IMR-90 (cell line): ENCODE measurements at regions not wholly inside any gene's neighbourhood (a gene's known extent, or its start where the extent isn't known, plus 50 kb on each side); places are given as distances from the start of the nearest gene placed in this dataset.

Experiments used
- ATAC-seq: fragments of 200-7000 bp; cut with Tn5 transposase; 2 replicates; pipeline ENCODE4 v1.9.1; 2020; ENCODE audit warnings: low read depth, mild to moderate bottlenecking, moderate library complexity
- BruUV-seq: library from RNA; stranded (reverse); fragments of 400-500 nt; replicated peaks from 2 replicates; lab custom pipeline; 2021; lab: Mats Ljungman, UMichigan
- CTCF ChIA-PET: fragments of 300-600 bp; formaldehyde crosslinking; extraction: SDS; loops from one replicate; lab custom pipeline; 2021; ENCODE audit warnings: antibody characterized with exemption; lab: Yijun Ruan, JAX
- POLR2A ChIA-PET: fragments of 300-600 bp; sonication (Branson Sonifier 250); formaldehyde crosslinking; loops from one replicate; lab custom pipeline; 2022; ENCODE audit warnings: antibody characterized with exemption; ENCODE audit not compliant: unreplicated experiment; lab: Charles Lee
- DNase-seq: peaks from one replicate; pipeline ENCODE4 v3.0.0; 2013
- H2AFZ ChIP-seq: replicated peaks from 2 replicates; pipeline ENCODE3; 2013; ENCODE audit warnings: low read length, mild to moderate bottlenecking; ENCODE audit not compliant: poor library complexity
- H2AK5ac ChIP-seq: 2 replicates; pipeline ENCODE4 v1.6.1; 2013; ENCODE audit warnings: low read depth, low read length, inconsistent platforms
- H2AK9ac ChIP-seq: replicated peaks from 2 replicates; pipeline ENCODE3; 2013; ENCODE audit warnings: mild to moderate bottlenecking, low read depth, low read length, moderate library complexity; ENCODE audit not compliant: poor library complexity
- H2BK120ac ChIP-seq: 2 replicates; pipeline ENCODE4 v1.6.1; 2013; ENCODE audit warnings: low read depth, low read length, inconsistent platforms
- H2BK15ac ChIP-seq: 3 replicates; pipeline ENCODE4 v1.6.1; 2013; ENCODE audit warnings: low read depth, low read length, inconsistent platforms
- H2BK20ac ChIP-seq: 2 replicates; pipeline ENCODE4 v1.6.1; 2013; ENCODE audit warnings: low read depth, mild to moderate bottlenecking, inconsistent platforms, low read length, moderate library complexity
- H2BK5ac ChIP-seq: 2 replicates; pipeline ENCODE4 v1.6.1; 2013; ENCODE audit warnings: mild to moderate bottlenecking, low read depth, low read length, inconsistent platforms; ENCODE audit not compliant: poor library complexity, severe bottlenecking
- H3K14ac ChIP-seq: replicated peaks from 2 replicates; pipeline ENCODE4 v1.6.1; 2013; ENCODE audit warnings: low read depth, low read length, inconsistent platforms
- H3K18ac ChIP-seq: 2 replicates; pipeline ENCODE4 v1.6.1; 2013; ENCODE audit warnings: low read depth, low read length, control low read depth
- H3K23ac ChIP-seq: 2 replicates; pipeline ENCODE4 v1.6.1; 2013; ENCODE audit warnings: low read depth, low read length, inconsistent platforms
- H3K27ac ChIP-seq: 2 replicates; pipeline ENCODE4 v1.5.1; 2013; ENCODE audit warnings: mild to moderate bottlenecking, control low read depth, low read length; ENCODE audit not compliant: insufficient read depth
- H3K27me3 ChIP-seq: 2 replicates; pipeline ENCODE4 v1.6.1; 2013; ENCODE audit warnings: low read length; ENCODE audit not compliant: control insufficient read depth, insufficient read depth
- H3K36me3 ChIP-seq: 2 replicates; pipeline ENCODE4 v1.6.1; 2013; ENCODE audit warnings: low read length, mixed read lengths; ENCODE audit not compliant: control insufficient read depth, insufficient read depth
- H3K4ac ChIP-seq: 2 replicates; pipeline ENCODE4 v1.6.1; 2013; ENCODE audit warnings: low read depth, low read length, inconsistent platforms
- H3K4me1 ChIP-seq: 2 replicates; pipeline ENCODE4 v1.6.1; 2013; ENCODE audit warnings: low read length, mixed read lengths; ENCODE audit not compliant: control insufficient read depth, insufficient read depth
- H3K4me2 ChIP-seq: 2 replicates; pipeline ENCODE4 v1.6.1; 2013; ENCODE audit warnings: low read depth, mild to moderate bottlenecking, control low read depth, low read length, moderate library complexity
- H3K4me3 ChIP-seq: 2 replicates; pipeline ENCODE4 v1.5.1; 2013; ENCODE audit warnings: low read depth, mild to moderate bottlenecking, control low read depth, low read length, moderate library complexity; ENCODE audit not compliant: insufficient read depth
- H3K56ac ChIP-seq: 2 replicates; pipeline ENCODE4 v1.6.1; 2013; ENCODE audit warnings: low read length, inconsistent platforms; ENCODE audit not compliant: insufficient read depth; ENCODE audit errors: extremely low read depth
- H3K79me1 ChIP-seq, 2 experiments: 2 replicates each; pipeline ENCODE4 v1.6.1; 2013; ENCODE audit warnings: low read length in 2 of 2, inconsistent platforms in 1 of 2, low read depth in 1 of 2
- H3K9ac ChIP-seq: 2 replicates; pipeline ENCODE4 v1.6.1; 2013; ENCODE audit warnings: low read depth, low read length, control low read depth
- H3K9me1 ChIP-seq: 2 replicates; pipeline ENCODE4 v1.6.1; 2013; ENCODE audit warnings: low read length, inconsistent platforms; ENCODE audit not compliant: insufficient read depth
- H3K9me3 ChIP-seq: 2 replicates; pipeline ENCODE4 v1.6.1; 2013; ENCODE audit warnings: low read length; ENCODE audit not compliant: control insufficient read depth, insufficient read depth
- H4K20me1 ChIP-seq: 2 replicates; pipeline ENCODE4 v1.6.1; 2013; ENCODE audit warnings: low read length, inconsistent platforms; ENCODE audit not compliant: insufficient read depth
- H4K5ac ChIP-seq: 2 replicates; pipeline ENCODE4 v1.6.1; 2013; ENCODE audit warnings: mild to moderate bottlenecking, low read depth, low read length, control low read depth
- H4K8ac ChIP-seq, 2 experiments: 2 replicates each; pipeline ENCODE4 v1.6.1; 2013; ENCODE audit warnings: low read depth in 2 of 2, low read length in 2 of 2, control low read depth in 1 of 2, inconsistent platforms in 1 of 2
- H4K91ac ChIP-seq: 2 replicates; pipeline ENCODE4 v1.6.1; 2013; ENCODE audit warnings: low read depth, low read length, inconsistent platforms; ENCODE audit not compliant: insufficient read depth
- BHLHE40 ChIP-seq: fragments of 150-350 bp; IDR thresholded peaks from 2 replicates; pipeline ENCODE4 v1.6.1; 2016; ENCODE audit warnings: mild to moderate bottlenecking, low read depth, low read length
- CEBPB ChIP-seq: IDR thresholded peaks from 2 replicates; pipeline ENCODE4 v1.6.1; 2012; ENCODE audit warnings: low read depth, low read length, improper control_type of control experiment
- CHD1 ChIP-seq: IDR thresholded peaks from 2 replicates; pipeline ENCODE4 v1.6.1; 2012; ENCODE audit warnings: low read depth, low read length, improper control_type of control experiment
- CTCF ChIP-seq: conservative IDR thresholded peaks from 2 replicates; pipeline ENCODE4 v1.5.1; 2012; ENCODE audit warnings: mild to moderate bottlenecking, low read depth, low read length, improper control_type of control experiment
- FOS ChIP-seq: fragments of 150-350 bp; IDR thresholded peaks from 2 replicates; pipeline ENCODE4 v1.6.1; 2016; ENCODE audit warnings: low read depth, low read length
- MAFK ChIP-seq: IDR thresholded peaks from 2 replicates; pipeline ENCODE4 v1.6.1; 2012; ENCODE audit warnings: low read depth, low read length, improper control_type of control experiment
- MXI1 ChIP-seq: IDR thresholded peaks from 2 replicates; pipeline ENCODE4 v1.6.1; 2012; ENCODE audit warnings: low read depth, mild to moderate bottlenecking, low read length, moderate library complexity, borderline replicate concordance
- NFE2L2 ChIP-seq: fragments of 150-350 bp; IDR thresholded peaks from 2 replicates; pipeline ENCODE4 v1.6.1; 2016; ENCODE audit warnings: low read depth, mild to moderate bottlenecking, low read length
- POLR2A ChIP-seq: IDR thresholded peaks from 2 replicates; pipeline ENCODE4 v1.6.1; 2012; ENCODE audit warnings: mild to moderate bottlenecking, low read depth, low read length
- RAD21 ChIP-seq: IDR thresholded peaks from 2 replicates; pipeline ENCODE4 v1.6.1; 2012; ENCODE audit warnings: low read length, improper control_type of control experiment
- RFX5 ChIP-seq: IDR thresholded peaks from 2 replicates; pipeline ENCODE4 v1.8.0; 2012; ENCODE audit warnings: low read depth, mild to moderate bottlenecking, low read length, moderate library complexity
- SMC3 ChIP-seq: fragments of 150-350 bp; IDR thresholded peaks from 2 replicates; pipeline ENCODE4 v1.6.1; 2016; ENCODE audit warnings: low read depth, mild to moderate bottlenecking, antibody characterized with exemption, low read length, moderate library complexity
- USF2 ChIP-seq: fragments of 150-350 bp; IDR thresholded peaks from 2 replicates; pipeline ENCODE4 v1.6.1; 2017; ENCODE audit warnings: mild to moderate bottlenecking, antibody characterized with exemption, low read length, low read depth
- WGBS, 2 experiments: methylation state at CpG; one replicate each; pipeline versions ENCODE4 v1.1.5 to v1.1.7; 2013; ENCODE audit warnings: missing lambda C conversion rate in 2 of 2; ENCODE audit not compliant: insufficient read length in 1 of 2; ENCODE audit errors: extremely low coverage in 2 of 2; 5-methylcytosine and 5-hydroxymethylcytosine counted together
- dilution Hi-C: fragments of 300-500 bp; cut with HindIII; formaldehyde crosslinking; loops from one replicate; pipeline ENCODE4 v1.14.3; 2018; ENCODE audit warnings: low sequenced_read_pairs; ENCODE audit not compliant: unreplicated experiment
- in situ Hi-C: fragments of 300-500 bp; cut with MboI; formaldehyde crosslinking; loops from 3 replicates; pipeline ENCODE4 v1.14.3; 2019; ENCODE audit warnings: low sequenced_read_pairs, inconsistent platforms, mixed read lengths
- intact Hi-C: fragments of 100-400 bp; cut with micrococcal nuclease; formaldehyde crosslinking; loops from 2 replicates; pipeline ENCODE4 v1.10.0; 2022

- no peak for TF ChIP-seq SMC3
- no peak for TF ChIP-seq CHD1
- no peak for TF ChIP-seq NFE2L2
- no peak for TF ChIP-seq POLR2A
- TF ChIP-seq BHLHE40: no peak
- TF ChIP-seq MAFK: no peak
- TF ChIP-seq FOS: no peak
- TF ChIP-seq CEBPB: no peak
- no peak for TF ChIP-seq RFX5
- TF ChIP-seq CTCF: no peak
- no peak for TF ChIP-seq RAD21
- no peak for TF ChIP-seq USF2
- no peak for TF ChIP-seq MXI1
- no TSS peak for BruUV-seq
- no peak overlapping the region for H3K18ac ChIP-seq
- intact Hi-C loops: no loop called here
- H2BK120ac ChIP-seq: no peak overlapping the region
- CTCF ChIA-PET: no interaction called here
- POLR2A ChIA-PET: no interaction called here
- no peak overlapping the region for H2AFZ ChIP-seq
- no peak overlapping the region for H2AK9ac ChIP-seq
- no peak overlapping the region for H2AK5ac ChIP-seq
- H2BK20ac ChIP-seq: no peak overlapping the region
- H3K27me3 ChIP-seq: no peaks in the 10 kb centered on the region
- dilution Hi-C loops: no loop called here
- no peak overlapping the region for H3K9ac ChIP-seq
- no peak overlapping the region for H3K56ac ChIP-seq
- no peak overlapping the region for H4K8ac ChIP-seq
- DNase-seq: no peak
- no peaks in the 10 kb centered on the region for H3K4me1 ChIP-seq
- no peaks in the 10 kb centered on the region for H4K20me1 ChIP-seq
- no peak overlapping the region for H4K5ac ChIP-seq
- H3K36me3 ChIP-seq: no peaks in the 10 kb centered on the region
- no peaks in the 10 kb centered on the region for H3K9me3 ChIP-seq
- no peak overlapping the region for H2BK5ac ChIP-seq
- no peak overlapping the region for H4K91ac ChIP-seq
- no peak overlapping the region for H3K4ac ChIP-seq
- no peaks in the 10 kb centered on the region for H3K9me1 ChIP-seq
- no peak overlapping the region for H2BK15ac ChIP-seq
- no peaks in the 10 kb centered on the region for H3K79me1 ChIP-seq
- no peak for ATAC-seq
- no peak overlapping the region for H3K14ac ChIP-seq
- in situ Hi-C loops: no loop called here
- H3K4me3 ChIP-seq: no peak overlapping the region
- no peak overlapping the region for H3K27ac ChIP-seq
- no peak overlapping the region for H3K23ac ChIP-seq
- H3K4me2 ChIP-seq: no peak overlapping the region
- WGBS, 2 experiments: no CpG with 5 or more reads among the region's 1 CpG
Observed at GRCh38 chr2:6545336-6545735, 320.4 kb downstream of the CMPK2 start.
